ENCODE measurements at regions not wholly inside any gene's neighbourhood (a gene's known extent, or its start where the extent isn't known, plus 50 kb on each side); places are given as distances from the start of the nearest gene placed in this dataset.
A peak's percentile ranks its signal among the peaks of the same experiment; 100 is the strongest.

DNA sequence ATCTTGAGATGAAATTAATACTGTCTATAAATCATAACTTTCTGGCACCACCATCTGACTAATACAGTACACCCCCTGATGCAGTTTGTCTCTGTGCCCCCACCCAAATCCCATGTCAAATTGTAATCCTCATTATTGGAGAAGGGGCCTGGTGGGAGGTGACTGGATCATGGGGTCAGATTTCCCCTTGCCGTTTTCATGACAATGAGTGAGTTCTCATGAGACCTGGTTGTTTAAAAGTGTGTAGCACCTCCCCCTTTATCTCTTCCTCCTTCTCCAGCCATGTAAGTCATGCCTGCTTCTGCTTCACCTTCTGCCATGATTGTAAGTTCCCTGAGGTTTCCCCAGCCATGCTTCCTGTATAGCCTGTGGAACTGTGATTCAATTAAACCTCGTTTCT, 78.7 kb upstream of the CDH6 start:
- CTCF ChIA-PET: no interaction called here
- DNase-seq (ENCODE audit: low spot score): no peak

DNA sequence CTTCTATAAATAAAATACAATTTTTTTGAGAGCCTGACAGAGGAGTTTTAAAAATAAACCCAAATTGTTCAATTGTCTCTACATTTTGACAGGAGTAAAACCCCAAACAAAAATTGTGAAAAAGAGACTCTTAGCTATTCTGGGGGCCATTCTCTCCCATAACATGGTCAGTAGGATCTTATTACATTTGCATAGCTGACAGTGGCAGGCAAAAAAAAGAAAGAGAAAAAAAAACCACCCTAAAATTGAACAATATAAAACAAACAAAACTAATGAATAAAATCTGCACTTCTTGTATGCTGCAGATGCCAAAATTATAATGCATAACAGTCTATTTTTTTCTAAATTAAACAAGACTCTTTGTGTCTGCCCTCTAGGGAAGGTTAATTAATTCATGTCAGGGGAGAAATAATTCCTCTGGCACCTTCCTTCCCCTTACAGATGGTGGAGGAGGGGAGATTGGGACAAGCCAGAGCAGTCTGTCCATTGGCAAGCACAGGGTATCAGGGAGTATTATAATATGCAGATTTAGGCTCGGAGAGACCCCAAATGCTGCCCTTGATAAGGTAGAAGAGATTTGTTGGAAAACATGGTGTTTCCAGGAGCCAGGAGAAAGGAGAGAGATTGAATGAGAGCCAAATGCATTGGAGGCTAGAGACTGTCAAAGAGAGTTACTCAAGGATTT, 79.7 kb upstream of the CDH6 start:
- H3K27ac ChIP-seq: no peak overlapping the region
- ChIA-PET POLR2A (ENCODE audit: low non-redundant PET) (no interaction called here), CTCF (no interaction called here)
- TF ChIP-seq, protein P1, sequence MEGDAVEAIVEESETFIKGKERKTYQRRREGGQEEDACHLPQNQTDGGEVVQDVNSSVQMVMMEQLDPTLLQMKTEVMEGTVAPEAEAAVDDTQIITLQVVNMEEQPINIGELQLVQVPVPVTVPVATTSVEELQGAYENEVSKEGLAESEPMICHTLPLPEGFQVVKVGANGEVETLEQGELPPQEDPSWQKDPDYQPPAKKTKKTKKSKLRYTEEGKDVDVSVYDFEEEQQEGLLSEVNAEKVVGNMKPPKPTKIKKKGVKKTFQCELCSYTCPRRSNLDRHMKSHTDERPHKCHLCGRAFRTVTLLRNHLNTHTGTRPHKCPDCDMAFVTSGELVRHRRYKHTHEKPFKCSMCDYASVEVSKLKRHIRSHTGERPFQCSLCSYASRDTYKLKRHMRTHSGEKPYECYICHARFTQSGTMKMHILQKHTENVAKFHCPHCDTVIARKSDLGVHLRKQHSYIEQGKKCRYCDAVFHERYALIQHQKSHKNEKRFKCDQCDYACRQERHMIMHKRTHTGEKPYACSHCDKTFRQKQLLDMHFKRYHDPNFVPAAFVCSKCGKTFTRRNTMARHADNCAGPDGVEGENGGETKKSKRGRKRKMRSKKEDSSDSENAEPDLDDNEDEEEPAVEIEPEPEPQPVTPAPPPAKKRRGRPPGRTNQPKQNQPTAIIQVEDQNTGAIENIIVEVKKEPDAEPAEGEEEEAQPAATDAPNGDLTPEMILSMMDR (conservative IDR thresholded peaks at IDR 0.05; ENCODE audit: low read depth): no peak
- no peak for DNase-seq (ENCODE audit: low spot score)

More for the DNA sequence above, 78.7 kb upstream of the CDH6 start:
- no peak overlapping the region for H3K27ac ChIP-seq
- TF ChIP-seq, protein P1 (conservative IDR thresholded peaks at IDR 0.05; ENCODE audit: low read depth): no peak
- POLR2A ChIA-PET (ENCODE audit: low non-redundant PET): no interaction called here

DNA sequence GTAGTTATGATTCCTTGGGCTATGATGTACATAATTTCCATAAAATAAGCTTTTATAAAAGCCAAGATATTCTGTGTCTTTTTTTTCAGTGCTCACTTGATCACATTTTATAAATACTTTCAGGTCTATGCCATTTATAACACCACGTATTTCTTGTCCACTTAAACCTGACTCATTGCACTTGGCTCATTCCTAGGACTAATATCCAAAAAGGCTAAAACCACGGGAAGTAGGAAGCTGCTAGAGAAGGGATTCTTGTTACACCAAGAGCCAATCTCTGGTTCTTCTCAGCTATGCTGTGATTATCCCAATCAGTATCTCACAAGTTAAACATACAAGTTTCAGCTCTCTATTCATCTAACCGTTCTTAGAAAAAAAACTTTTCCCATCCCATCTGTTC, 80.4 kb upstream of the CDH6 start:
- TF ChIP-seq, protein P1 (conservative IDR thresholded peaks at IDR 0.05; ENCODE audit: low read depth): no peak
- no peak overlapping the region for H3K27ac ChIP-seq
- peak; percentile 9 for DNase-seq (ENCODE audit: low spot score)
- CTCF ChIA-PET: interaction anchor here (0.6 kb wide), 1 partner anchor 1064 kb away, joined by 3 read pairs; no protein-coding TSS in a partner anchor
- POLR2A ChIA-PET (ENCODE audit: low non-redundant PET): no interaction called here

DNA sequence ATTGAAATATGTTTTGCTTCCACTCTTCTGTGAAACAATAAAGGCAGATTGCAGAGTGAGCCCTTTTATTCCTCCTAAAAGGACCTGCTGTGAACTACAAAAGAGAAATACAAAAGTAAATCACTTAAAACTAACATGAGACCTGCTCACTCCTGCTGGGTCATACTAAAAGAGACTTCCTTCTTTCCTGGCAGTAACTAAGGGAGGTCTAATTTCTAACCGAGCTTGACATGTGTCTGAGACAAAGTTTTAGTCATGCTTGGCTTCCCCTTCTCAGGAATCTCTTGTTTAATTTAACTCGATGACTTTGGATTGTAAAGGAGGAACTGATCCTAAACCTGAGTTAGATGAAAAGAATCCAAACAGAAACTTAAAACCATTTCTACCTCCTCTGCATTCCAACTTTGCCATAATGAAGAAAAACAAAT, 86.4 kb upstream of the CDH6 start:
- no peak overlapping the region for H3K27ac ChIP-seq
- TF ChIP-seq, protein P1 (conservative IDR thresholded peaks at IDR 0.05; ENCODE audit: low read depth): no peak
- POLR2A ChIA-PET (ENCODE audit: low non-redundant PET): no interaction called here
- CTCF ChIA-PET: no interaction called here
- no peak for DNase-seq (ENCODE audit: low spot score)

DNA sequence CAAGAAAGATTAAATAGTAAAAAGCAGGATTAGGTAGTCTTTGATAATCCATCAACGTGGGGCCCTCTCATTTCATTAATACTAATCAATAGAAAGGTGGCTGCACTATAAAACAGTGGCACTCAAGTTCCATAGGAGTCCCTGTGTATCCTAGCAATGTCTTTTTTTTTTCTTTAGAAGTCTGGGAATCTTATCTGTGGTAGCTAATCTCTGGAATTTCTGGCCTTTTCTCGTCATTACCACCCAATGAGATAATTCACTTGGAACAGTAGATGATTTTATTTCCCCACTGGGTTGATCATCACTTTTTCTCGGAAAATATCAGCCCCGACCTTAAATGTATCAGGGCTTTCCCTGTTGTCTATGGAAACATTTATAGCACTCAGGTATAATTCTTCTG, 86.8 kb upstream of the CDH6 start:
- H3K27ac ChIP-seq: no peak overlapping the region
- POLR2A ChIA-PET (ENCODE audit: low non-redundant PET): no interaction called here
- TF ChIP-seq, protein P1 (conservative IDR thresholded peaks at IDR 0.05; ENCODE audit: low read depth): no peak

DNA sequence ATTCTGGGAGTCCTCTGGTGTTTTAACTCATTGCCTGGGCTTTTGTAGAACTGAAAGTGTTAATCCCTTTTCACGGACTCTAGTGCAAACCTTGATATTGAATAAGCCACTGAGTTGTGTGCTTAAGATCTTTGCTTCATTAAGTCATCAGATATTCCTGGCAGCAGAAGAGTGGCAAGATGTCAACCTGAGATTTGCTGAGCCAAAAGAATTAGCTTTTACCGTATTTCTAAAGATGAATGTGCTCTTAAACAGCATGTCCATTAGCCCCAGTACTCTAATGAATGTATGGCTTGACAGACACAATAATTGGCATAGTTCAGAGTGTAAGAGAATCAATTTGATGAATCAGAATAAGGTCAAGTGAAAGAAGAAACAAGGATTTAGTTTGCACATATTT, 87.2 kb upstream of the CDH6 start:
- ChIA-PET CTCF (interaction anchor here (0.6 kb wide), 1 partner anchor 380 kb away, joined by 3 read pairs; no protein-coding TSS in a partner anchor), POLR2A (ENCODE audit: low non-redundant PET) (no interaction called here)
- TF ChIP-seq, protein P1 (conservative IDR thresholded peaks at IDR 0.05; ENCODE audit: low read depth): no peak

More for the DNA sequence above, 86.8 kb upstream of the CDH6 start:
- no peak for DNase-seq (ENCODE audit: low spot score)
- CTCF ChIA-PET: interaction anchor here (0.6 kb wide), 1 partner anchor 380 kb away, joined by 3 read pairs; no protein-coding TSS in a partner anchor

More for the DNA sequence above, 87.2 kb upstream of the CDH6 start:
- DNase-seq (ENCODE audit: low spot score): no peak
- H3K27ac ChIP-seq: no peak overlapping the region
